HG02970 (cell line): ENCODE measurements at regions not wholly inside any gene's neighbourhood (a gene's known extent, or its start where the extent isn't known, plus 50 kb on each side); places are given as distances from the start of the nearest gene placed in this dataset.

ENCODE experiments used
- ATAC-seq: cut with Tn5 transposase; IDR thresholded peaks from one replicate; pipeline ENCODE4 v1.9.1; 2021; ENCODE audit warnings: mild to moderate bottlenecking, moderate library complexity, moderate number of reproducible peaks; ENCODE audit not compliant: unreplicated experiment, low FRiP score

DNA sequence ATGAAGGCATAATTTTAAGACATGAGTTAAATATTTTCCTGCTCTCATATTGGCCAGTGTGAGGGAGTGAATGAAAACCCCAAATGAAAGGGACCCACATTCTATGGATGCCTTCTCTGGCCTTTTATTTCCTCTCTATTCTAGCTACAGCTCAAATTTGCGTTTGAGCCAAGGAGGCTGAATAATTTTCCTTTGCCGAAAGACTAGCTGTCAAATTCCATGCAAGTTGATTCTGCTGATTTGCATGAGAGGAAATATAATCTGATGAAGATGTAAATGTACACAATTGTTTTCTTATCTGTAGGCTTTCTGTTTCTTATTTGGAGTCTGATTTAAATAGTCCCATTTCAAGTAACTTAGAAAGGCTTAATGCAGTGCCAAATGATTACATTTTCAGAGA lies 438.4 kb upstream of the SPRED2 start:
- ATAC-seq, result no peak

DNA sequence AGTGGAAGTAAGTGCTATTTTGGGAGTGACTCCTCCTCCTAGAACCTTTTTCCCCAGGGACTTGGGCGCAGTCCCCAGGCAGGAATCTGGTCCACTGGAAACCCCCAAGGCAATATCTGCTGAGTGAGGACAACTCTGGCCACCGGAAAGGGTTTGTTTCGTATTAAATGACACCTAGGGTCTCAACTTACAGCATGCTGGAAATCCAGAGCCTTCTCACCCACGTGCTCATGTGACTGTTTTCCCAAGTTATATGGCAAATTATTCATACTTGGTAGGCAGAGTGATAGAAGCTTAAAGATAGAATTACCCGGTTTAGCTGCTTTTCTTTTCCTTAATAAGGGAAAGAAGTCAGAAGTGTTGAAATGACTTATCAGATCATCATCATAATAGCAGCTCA lies 436.9 kb upstream of the SPRED2 start:
- no peak for ATAC-seq

- no peak for ATAC-seq
Observed at GRCh38 chr2:65868177-65868576, 435.8 kb upstream of the SPRED2 start.

DNA sequence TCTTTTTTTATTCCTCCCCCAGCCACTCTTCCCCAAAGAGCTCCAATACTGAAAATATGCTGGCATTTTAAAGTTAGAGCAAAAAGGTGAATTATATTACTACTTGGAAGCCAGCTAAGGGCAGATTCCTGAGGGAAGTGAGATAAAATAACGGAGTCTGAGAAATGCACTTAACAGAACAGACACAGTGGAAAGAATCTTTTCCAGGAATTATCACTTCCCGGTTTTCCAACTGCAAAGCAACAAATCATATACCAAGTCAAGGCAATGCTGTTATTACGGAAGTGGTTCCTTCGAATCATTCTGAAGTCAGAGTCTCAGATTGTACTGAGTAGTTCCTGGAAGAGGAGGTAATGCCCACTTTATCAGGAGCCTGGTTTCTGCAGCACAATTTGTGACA lies 435.0 kb upstream of the SPRED2 start:
- no peak for ATAC-seq

DNA sequence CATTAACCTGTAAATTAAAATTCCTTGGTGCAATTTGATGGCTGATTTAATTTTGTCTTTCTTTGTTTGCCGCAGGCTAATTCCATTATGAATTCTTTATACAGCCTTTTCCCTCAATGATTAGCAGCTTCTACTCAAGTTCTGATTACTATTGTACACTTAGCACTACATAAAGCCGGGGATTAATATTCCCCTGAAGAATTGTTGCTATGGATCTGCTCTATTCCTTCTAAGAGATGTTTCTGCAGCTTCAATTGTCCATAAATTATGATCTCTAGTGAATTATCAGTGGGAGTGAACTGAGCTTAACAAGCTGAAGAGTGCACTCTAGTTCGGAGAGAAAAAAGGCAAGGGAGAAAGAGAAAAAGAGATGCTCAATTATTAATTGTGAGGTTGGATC lies 433.7 kb upstream of the SPRED2 start:
- ATAC-seq, result no peak

DNA sequence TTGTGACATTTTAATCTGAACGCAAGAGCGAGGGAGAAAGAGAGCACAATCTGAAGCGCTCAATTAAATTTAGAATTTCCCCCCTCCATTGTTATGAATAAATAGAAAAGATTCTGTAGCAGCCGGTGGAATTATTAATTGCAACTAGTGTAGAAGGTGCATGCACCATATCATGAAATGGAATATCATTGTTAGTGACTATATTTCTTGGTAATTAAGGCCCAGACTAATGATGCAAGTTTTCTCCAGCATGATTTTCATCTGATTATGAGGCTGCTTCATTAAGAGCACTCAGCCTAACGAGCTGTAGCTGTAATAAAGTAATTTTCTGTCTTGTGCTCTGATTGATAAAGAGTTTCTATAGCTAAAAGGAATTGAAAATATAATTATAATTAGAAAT lies 432.2 kb upstream of the SPRED2 start:
- ATAC-seq, result no peak

DNA sequence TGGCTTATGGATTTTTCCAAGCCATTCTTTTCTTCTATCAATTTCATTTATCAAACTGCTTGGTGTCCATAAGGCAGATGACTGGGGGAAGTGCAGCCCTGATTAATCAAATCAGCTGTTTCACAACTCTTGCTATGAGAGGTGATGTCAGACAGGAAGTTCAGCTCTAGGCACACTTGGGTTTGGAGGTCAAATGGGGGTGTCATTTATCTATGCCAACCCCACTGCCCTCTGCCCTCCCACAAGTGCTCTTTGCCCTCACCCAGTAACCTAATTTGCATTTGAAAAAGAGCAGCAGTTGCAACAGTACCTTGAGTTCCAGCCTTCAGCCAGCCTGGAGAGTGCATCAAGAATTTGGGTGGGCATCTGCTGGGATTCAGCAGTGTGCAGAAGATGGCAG lies 431.3 kb upstream of the SPRED2 start:
- no peak for ATAC-seq

GRCh38 chr2:65856928-65857327 lies 424.5 kb upstream of the SPRED2 start:
- no peak for ATAC-seq

- ATAC-seq, result no peak
Observed at GRCh38 chr2:65856423-65856822, 424.0 kb upstream of the SPRED2 start.

- no peak for ATAC-seq
Observed at GRCh38 chr2:65850695-65851094, 418.3 kb upstream of the SPRED2 start.

DNA sequence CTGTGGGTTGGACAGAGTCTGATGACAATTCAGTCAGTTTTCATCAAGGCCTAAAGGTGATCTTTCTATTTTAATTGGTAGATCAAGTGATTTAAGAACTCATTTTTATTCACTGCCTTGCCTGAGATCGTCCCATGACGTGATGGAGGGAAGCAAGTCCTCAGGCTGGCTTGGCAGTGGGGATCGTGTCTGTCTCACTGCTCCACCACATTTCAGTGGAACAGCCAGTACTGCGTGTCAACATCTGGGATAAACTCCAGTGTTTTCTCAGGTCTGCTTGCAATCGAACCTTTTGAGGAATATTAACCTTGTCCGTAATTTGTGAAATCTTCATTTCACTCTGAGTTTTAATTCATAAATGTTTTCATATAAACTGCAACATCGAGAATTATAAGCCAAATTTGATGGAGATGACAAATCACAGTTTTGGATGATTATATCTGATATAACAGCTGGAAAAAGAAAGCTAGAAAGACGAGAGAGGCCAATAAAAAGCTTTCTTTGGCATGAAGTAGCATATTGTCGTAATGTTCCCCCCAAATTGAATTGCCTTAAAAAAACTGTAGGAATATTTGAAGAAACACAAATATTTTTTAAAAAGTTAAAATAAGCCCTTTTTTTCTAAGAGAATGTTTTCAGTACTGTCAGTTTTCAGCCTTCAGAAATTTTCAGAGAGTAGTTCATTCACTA lies 414.7 kb upstream of the SPRED2 start:
- ATAC-seq, result no peak

GRCh38 chr2:65845442-65846182 lies 413.2 kb upstream of the SPRED2 start:
- ATAC-seq, result no peak

- ATAC-seq, result no peak
Observed at GRCh38 chr2:65842104-65842503, 409.7 kb upstream of the SPRED2 start.

- no peak for ATAC-seq
Observed at GRCh38 chr2:65835975-65836549, 403.7 kb upstream of the SPRED2 start.

- no peak for ATAC-seq
Observed at GRCh38 chr2:65834771-65835475, 402.5 kb upstream of the SPRED2 start.

GRCh38 chr2:65834062-65834461 lies 401.7 kb upstream of the SPRED2 start:
- ATAC-seq, result no peak

DNA sequence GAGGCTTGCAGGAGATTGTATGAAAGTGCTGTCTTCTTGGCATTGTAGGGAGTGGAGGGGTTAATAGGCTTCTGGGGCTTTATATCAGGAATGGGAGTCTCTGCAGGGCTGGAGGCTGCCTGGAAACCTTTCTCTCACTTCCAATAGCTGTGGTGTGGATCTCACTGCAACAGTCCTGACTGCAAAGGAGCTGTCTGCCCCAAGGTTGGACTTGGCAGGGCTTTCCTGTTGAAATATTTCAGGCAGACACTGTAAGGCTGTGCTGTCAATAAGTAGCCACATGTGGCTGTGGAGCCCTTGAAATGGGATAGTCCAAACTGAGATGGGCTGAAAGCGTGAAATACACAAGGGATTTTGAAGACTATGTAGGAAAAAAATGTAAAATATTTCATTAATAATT lies 399.1 kb upstream of the SPRED2 start:
- no peak for ATAC-seq

GRCh38 chr2:65826567-65826966 lies 394.2 kb upstream of the SPRED2 start:
- no peak for ATAC-seq

DNA sequence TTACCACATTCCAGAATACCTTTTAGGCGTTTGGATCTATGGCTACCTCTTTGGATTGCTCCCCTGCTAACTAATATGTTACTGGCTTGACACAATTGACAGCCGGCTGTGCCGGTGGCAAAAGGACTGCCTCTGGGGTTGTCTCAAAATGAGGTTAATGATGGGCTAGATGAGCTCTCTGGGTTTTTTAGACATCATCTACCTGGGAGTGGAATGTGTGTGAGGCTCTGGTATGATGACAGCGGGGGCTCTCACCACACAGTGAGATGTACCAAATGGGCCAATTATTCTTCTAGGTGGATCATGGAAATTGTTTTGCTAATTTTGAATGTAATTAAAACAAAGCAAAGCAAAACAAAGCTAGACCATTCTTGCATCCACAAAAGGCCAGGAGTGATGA lies 391.1 kb upstream of the SPRED2 start:
- no peak for ATAC-seq

- no peak for ATAC-seq
Observed at GRCh38 chr2:65820454-65820853, 388.1 kb upstream of the SPRED2 start.

GRCh38 chr2:65819963-65820362 lies 387.6 kb upstream of the SPRED2 start:
- no peak for ATAC-seq
